Aorta (tissue), 5 donors: ENCODE measurements at regions not wholly inside any gene's neighbourhood (a gene's known extent, or its start where the extent isn't known, plus 50 kb on each side); places are given as distances from the start of the nearest gene placed in this dataset.
"Not testable (repeated sequence)": the region's sequence is repeated elsewhere in the genome, so short reads cannot be mapped to it uniquely, and the experiment has no call there.

Experiments
- ATAC-seq: fragments of 200-7000 bp; cut with Tn5 transposase; one replicate; pipeline ENCODE4 v1.9.1; 2022; ENCODE audit warnings: moderate library complexity; ENCODE audit not compliant: low FRiP score
- DNase-seq, 2 donors: peaks; one replicate each; pipeline ENCODE4 v3.0.0-alpha.2; 2020
- H3K27ac ChIP-seq, 2 donors: one replicate each; pipeline ENCODE4 v1.5.1; 2013; ENCODE audit warnings: low read length in 2 of 2, mild to moderate bottlenecking in 2 of 2, moderate library complexity in 2 of 2, control low read depth in 1 of 2, inconsistent platforms in 1 of 2, low read depth in 1 of 2
- H3K27me3 ChIP-seq, 2 donors: one replicate each; pipeline ENCODE4 v1.6.1; 2013; ENCODE audit warnings: control low read depth in 1 of 2, low read length in 1 of 2, mild to moderate bottlenecking in 1 of 2, moderate library complexity in 1 of 2; ENCODE audit not compliant: insufficient read depth in 2 of 2, control insufficient read depth in 1 of 2
- H3K36me3 ChIP-seq, 2 donors: one replicate each; pipeline ENCODE4 v1.6.1; 2013; ENCODE audit warnings: control low read depth in 1 of 2, low read length in 1 of 2, mild to moderate bottlenecking in 1 of 2; ENCODE audit not compliant: insufficient read depth in 2 of 2, control insufficient read depth in 1 of 2
- H3K4me1 ChIP-seq, 2 donors: one replicate each; pipeline ENCODE4 v1.6.1; 2013; ENCODE audit warnings: low read length in 2 of 2, control low read depth in 1 of 2, mild to moderate bottlenecking in 1 of 2, moderate library complexity in 1 of 2; ENCODE audit not compliant: insufficient read depth in 2 of 2, control insufficient read depth in 1 of 2
- H3K4me3 ChIP-seq, 2 donors: one replicate each; pipeline ENCODE4 v1.5.1; 2013; ENCODE audit warnings: low read length in 2 of 2, control low read depth in 1 of 2, mild to moderate bottlenecking in 1 of 2
- H3K9me3 ChIP-seq: one replicate; pipeline ENCODE4 v1.6.1; 2013; ENCODE audit warnings: mild to moderate bottlenecking, low read length; ENCODE audit not compliant: control insufficient read depth
- WGBS, 2 donors: extraction: QIAGEN DNeasy Blood & Tissue Kit; methylation state at CpG; one replicate each; pipeline ENCODE4 v1.1.7; 2013; 5-methylcytosine and 5-hydroxymethylcytosine counted together
- intact Hi-C, 2 donors: fragments of 100-400 bp; cut with DNase I; formaldehyde crosslinking; loops; one replicate each; pipeline versions ENCODE4 v1.14.2 to v1.15.0; 2022
- donor health status: healthy with polysubstance abuse.
- donor health status: Bipolar disorder and iron deficiency.
- donor health status: DM: no; HTN: no; CAD: no.
- donor health status: DM: no; HTN: no; CAD: no.
- donor health status: DM: yes; HTN: yes; CAD: no.

GRCh38 chr3:19002606-19003005 is 145.7 kb upstream of the KCNH8 start:
- DNase-seq = no peak
- Histone ChIP-seq H3K36me3 (no peaks in the 10 kb centered on the region), H3K9me3 (no peaks in the 10 kb centered on the region), H3K4me1 (no peaks in the 10 kb centered on the region), H3K27me3 (no peaks in the 10 kb centered on the region), H3K27ac (no peak overlapping the region), H3K4me3 (no peak overlapping the region)
- ATAC-seq = no peak
- intact Hi-C loops = no loop called here
- WGBS, 2 donors = 19 to 20% methylated on average over 1 of the region's 1 CpG

GRCh38 chr3:18998069-18998468 is 150.2 kb upstream of the KCNH8 start:
- intact Hi-C loops = no loop called here
- ATAC-seq = no peak
- Histone ChIP-seq H3K4me3 (no peak overlapping the region), H3K4me1 (no peaks in the 10 kb centered on the region), H3K27me3 (no peaks in the 10 kb centered on the region), H3K9me3 (peaks cover 3% of the 10 kb centered on the region), H3K36me3 (no peaks in the 10 kb centered on the region), H3K27ac (no peak overlapping the region)
- DNase-seq = no peak
- WGBS, 2 donors = 87% methylated on average over 4 of the region's 4 CpGs

GRCh38 chr3:18992709-18993108 is 155.6 kb upstream of the KCNH8 start:
- H3K36me3 ChIP-seq = no peaks in the 10 kb centered on the region
- H3K4me1 ChIP-seq = no peaks in the 10 kb centered on the region
- H3K4me3 ChIP-seq = no peak overlapping the region
- ATAC-seq (no peak), DNase-seq (no peak)
- 91 to 96% methylated on average over 1 of the region's 1 CpG for WGBS, 2 donors
- H3K27ac ChIP-seq = no peak overlapping the region
- intact Hi-C loops = loop anchor here (5.0 kb wide), 1 partner anchor 435 kb away; no protein-coding TSS in a partner anchor
- H3K27me3 ChIP-seq = no peaks in the 10 kb centered on the region
- H3K9me3 ChIP-seq = peaks cover 3% of the 10 kb centered on the region

- intact Hi-C loops = no loop called here
- WGBS, 2 donors = 64 to 68% methylated on average over 7 of the region's 7 CpGs
These were observed 159.0 kb upstream of the KCNH8 start for GRCh38 chr3:18989237-18989795.

GRCh38 chr3:18988614-18989229 is 159.6 kb upstream of the KCNH8 start:
- WGBS, 2 donors = 0 to 2% methylated on average over 4 of the region's 4 CpGs
- no peaks in the 10 kb centered on the region for H3K4me1 ChIP-seq
- H3K9me3 ChIP-seq = no peaks in the 10 kb centered on the region
- H3K27me3 ChIP-seq = no peaks in the 10 kb centered on the region
- no peaks in the 10 kb centered on the region for H3K36me3 ChIP-seq
- H3K27ac ChIP-seq = no peak overlapping the region
- ATAC-seq (peak; percentile 56), DNase-seq (no peak)
- intact Hi-C loops = no loop called here
- H3K4me3 ChIP-seq = no peak overlapping the region

More at GRCh38 chr3:18989237-18989795, 159.0 kb upstream of the KCNH8 start:
- no peaks in the 10 kb centered on the region for H3K4me1 ChIP-seq
- no peak for ATAC-seq
- no peaks in the 10 kb centered on the region for H3K9me3 ChIP-seq
- DNase-seq = no peak
- no peaks in the 10 kb centered on the region for H3K36me3 ChIP-seq
- H3K27ac ChIP-seq = no peak overlapping the region
- no peaks in the 10 kb centered on the region for H3K27me3 ChIP-seq
- no peak overlapping the region for H3K4me3 ChIP-seq

GRCh38 chr3:18987862-18988447 is 160.4 kb upstream of the KCNH8 start:
- Histone ChIP-seq H3K4me3 (no peak overlapping the region), H3K36me3 (no peaks in the 10 kb centered on the region), H3K27ac (no peak overlapping the region), H3K9me3 (no peaks in the 10 kb centered on the region), H3K27me3 (no peaks in the 10 kb centered on the region), H3K4me1 (no peaks in the 10 kb centered on the region)
- intact Hi-C loops = no loop called here
- no peak for DNase-seq
- 42% methylated on average over 8 of the region's 8 CpGs for WGBS, 2 donors
- no peak for ATAC-seq

GRCh38 chr3:18987070-18987469 is 161.2 kb upstream of the KCNH8 start:
- Histone ChIP-seq H3K4me1 (no peaks in the 10 kb centered on the region), H3K36me3 (no peaks in the 10 kb centered on the region), H3K27ac (no peak overlapping the region), H3K9me3 (no peaks in the 10 kb centered on the region), H3K4me3 (no peak overlapping the region), H3K27me3 (no peaks in the 10 kb centered on the region)
- ATAC-seq = no peak
- intact Hi-C loops = no loop called here
- DNase-seq = no peak

GRCh38 chr3:18982920-18983319 is 165.4 kb upstream of the KCNH8 start:
- Histone ChIP-seq H3K36me3 (no peaks in the 10 kb centered on the region), H3K9me3 (no peaks in the 10 kb centered on the region), H3K27ac (no peak overlapping the region), H3K27me3 (no peaks in the 10 kb centered on the region), H3K4me1 (no peaks in the 10 kb centered on the region), H3K4me3 (no peak overlapping the region)
- 18 to 32% methylated on average over 2 of the region's 2 CpGs for WGBS, 2 donors
- intact Hi-C loops = no loop called here
- DNase-seq (no peak), ATAC-seq (no peak)

- H3K27ac ChIP-seq, H3K4me3 ChIP-seq, DNase-seq, H3K9me3 ChIP-seq, intact Hi-C loops, H3K36me3 ChIP-seq, ATAC-seq, H3K4me1 ChIP-seq, H3K27me3 ChIP-seq: not testable (repeated sequence)
- 83 to 86% methylated on average over 16 to 17 of the region's 17 CpGs for WGBS, 2 donors
These were observed 172.2 kb upstream of the KCNH8 start for GRCh38 chr3:18976102-18976501.
